ENCODE measurements at regions not wholly inside any gene's neighbourhood (a gene's known extent, or its start where the extent isn't known, plus 50 kb on each side); places are given as distances from the start of the nearest gene placed in this dataset.

GRCh38 chr6:128827675-128828464 is 55.1 kb upstream of the LAMA2 start:
- intact Hi-C loops (cut with micrococcal nuclease) = no loop called here

GRCh38 chr6:128826606-128827005 is 56.3 kb upstream of the LAMA2 start:
- intact Hi-C loops (cut with micrococcal nuclease) = no loop called here

GRCh38 chr6:128822271-128822670 is 60.7 kb upstream of the LAMA2 start:
- intact Hi-C loops (cut with micrococcal nuclease) = no loop called here

GRCh38 chr6:128821116-128821515 is 61.8 kb upstream of the LAMA2 start:
- intact Hi-C loops (cut with micrococcal nuclease) = no loop called here

- intact Hi-C loops (cut with micrococcal nuclease) = loop anchor here (10.0 kb wide), 1 partner anchor 566 kb away; no protein-coding TSS in a partner anchor
Measured at GRCh38 chr6:128808856-128809255, 74.1 kb upstream of the LAMA2 start.

GRCh38 chr6:128807577-128807976 is 75.4 kb upstream of the LAMA2 start:
- intact Hi-C loops (cut with micrococcal nuclease) = loop anchor here (10.0 kb wide), 1 partner anchor 567 kb away; no protein-coding TSS in a partner anchor

GRCh38 chr6:128806261-128806660 is 76.7 kb upstream of the LAMA2 start:
- intact Hi-C loops (cut with micrococcal nuclease) = loop anchor here (10.0 kb wide), 1 partner anchor 569 kb away; no protein-coding TSS in a partner anchor

- intact Hi-C loops (cut with micrococcal nuclease) = loop anchor here (10.0 kb wide), 1 partner anchor 571 kb away; no protein-coding TSS in a partner anchor
Measured at GRCh38 chr6:128803911-128804310, 79.0 kb upstream of the LAMA2 start.

GRCh38 chr6:128801621-128802020 is 81.3 kb upstream of the LAMA2 start:
- intact Hi-C loops (cut with micrococcal nuclease) = loop anchor here (10.0 kb wide), 1 partner anchor 573 kb away; no protein-coding TSS in a partner anchor

- intact Hi-C loops (cut with micrococcal nuclease) = no loop called here
Measured at GRCh38 chr6:128784266-128784665, 98.7 kb upstream of the LAMA2 start.

- intact Hi-C loops (cut with micrococcal nuclease) = no loop called here
Measured at GRCh38 chr6:128768187-128768586, 114.8 kb upstream of the LAMA2 start.

GRCh38 chr6:128767705-128768104 is 115.2 kb upstream of the LAMA2 start:
- intact Hi-C loops (cut with micrococcal nuclease) = no loop called here

GRCh38 chr6:128767150-128767549 is 115.8 kb upstream of the LAMA2 start:
- intact Hi-C loops (cut with micrococcal nuclease) = no loop called here

GRCh38 chr6:128763599-128764300 is 119.2 kb upstream of the LAMA2 start:
- intact Hi-C loops (cut with micrococcal nuclease) = no loop called here

GRCh38 chr6:128759901-128760300 is 123.0 kb upstream of the LAMA2 start:
- intact Hi-C loops (cut with micrococcal nuclease) = no loop called here

- intact Hi-C loops (cut with micrococcal nuclease) = no loop called here
Measured at GRCh38 chr6:128759447-128759846, 123.5 kb upstream of the LAMA2 start.

GRCh38 chr6:128757961-128758360 is 125.0 kb upstream of the LAMA2 start:
- intact Hi-C loops (cut with micrococcal nuclease) = no loop called here

GRCh38 chr6:128754658-128755256 is 128.2 kb upstream of the LAMA2 start:
- intact Hi-C loops (cut with micrococcal nuclease) = no loop called here

- intact Hi-C loops (cut with micrococcal nuclease) = no loop called here
Measured at GRCh38 chr6:128743974-128744765, 138.8 kb upstream of the LAMA2 start.

GRCh38 chr6:128742900-128743299 is 140.0 kb upstream of the LAMA2 start:
- intact Hi-C loops (cut with micrococcal nuclease) = no loop called here

GRCh38 chr6:128740951-128741350 is 142.0 kb upstream of the LAMA2 start:
- intact Hi-C loops (cut with micrococcal nuclease) = no loop called here
